ENCODE measurements at regions not wholly inside any gene's neighbourhood (a gene's known extent, or its start where the extent isn't known, plus 50 kb on each side); places are given as distances from the start of the nearest gene placed in this dataset.
"Not testable (repeated sequence)": the region's sequence is repeated elsewhere in the genome, so short reads cannot be mapped to it uniquely, and the experiment has no call there.

DNA sequence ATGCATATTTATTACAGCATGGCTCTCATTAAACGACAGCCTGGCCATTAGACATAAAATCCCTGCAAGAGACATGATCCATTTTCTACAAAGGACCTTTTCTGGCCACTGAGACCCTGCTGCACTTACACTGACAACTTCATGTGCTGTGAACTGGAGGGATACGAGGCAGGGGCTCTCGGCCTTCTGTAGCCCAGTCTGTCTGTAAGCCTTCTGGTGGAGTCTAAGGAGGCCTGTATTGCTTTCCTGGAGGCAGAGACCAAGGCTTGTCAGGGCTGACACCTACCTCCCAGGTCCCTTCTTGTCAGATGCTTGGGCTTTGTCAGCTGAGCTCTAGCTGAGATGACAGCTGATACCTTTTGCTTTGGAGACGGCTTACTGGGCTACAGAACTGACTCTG is 776.9 kb upstream of the ARPP21 start:
- intact Hi-C loops (cut with micrococcal nuclease): no loop called here

DNA sequence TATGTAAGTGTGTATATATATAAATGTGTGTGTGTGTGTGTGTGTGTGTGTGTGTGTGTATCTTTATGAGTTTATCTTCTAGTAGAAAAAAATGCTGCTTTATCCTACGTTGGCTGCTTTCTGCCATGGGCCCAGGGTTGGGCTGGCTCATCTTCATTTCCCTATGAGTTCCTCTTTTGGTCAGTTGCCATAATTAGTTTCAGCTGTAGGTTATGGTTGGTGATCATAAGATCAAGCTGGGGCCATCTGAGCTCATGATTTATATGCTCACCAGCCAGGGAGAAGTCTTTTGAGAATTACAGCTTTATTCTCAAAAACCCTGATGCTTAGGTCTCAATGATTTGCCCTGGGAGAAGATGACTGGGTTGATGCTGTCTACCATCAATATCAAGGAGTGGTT is 775.8 kb upstream of the ARPP21 start:
- intact Hi-C loops (cut with micrococcal nuclease): no loop called here

- intact Hi-C loops (cut with micrococcal nuclease): no loop called here
Measured at GRCh38 chr3:34864011-34864410, 775.3 kb upstream of the ARPP21 start.

GRCh38 chr3:34865346-34865745 is 774.0 kb upstream of the ARPP21 start:
- intact Hi-C loops (cut with micrococcal nuclease): no loop called here

- intact Hi-C loops (cut with micrococcal nuclease): no loop called here
Measured at GRCh38 chr3:34868935-34869334, 770.4 kb upstream of the ARPP21 start.

DNA sequence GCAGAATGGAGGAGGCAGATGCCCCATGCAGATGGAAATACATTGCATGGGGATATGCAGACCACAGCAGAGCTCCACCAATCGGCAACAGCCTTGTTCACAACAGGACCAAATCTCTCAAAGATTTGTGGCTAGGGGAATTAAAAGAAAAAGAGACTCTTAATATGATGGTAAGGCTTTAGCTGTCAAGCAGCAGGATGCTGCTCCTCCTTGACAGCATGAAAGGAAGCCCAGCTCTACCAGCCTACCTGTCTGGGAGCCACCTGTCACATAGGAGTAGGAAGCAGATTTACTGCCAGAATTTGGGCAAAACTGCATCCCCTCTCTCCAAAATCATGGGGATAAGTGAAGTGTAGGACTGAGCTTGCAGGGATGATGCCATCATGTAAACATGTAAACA is 769.6 kb upstream of the ARPP21 start:
- intact Hi-C loops (cut with micrococcal nuclease): no loop called here

- intact Hi-C loops (cut with micrococcal nuclease): no loop called here
Measured at GRCh38 chr3:34872406-34872805, 766.9 kb upstream of the ARPP21 start.

DNA sequence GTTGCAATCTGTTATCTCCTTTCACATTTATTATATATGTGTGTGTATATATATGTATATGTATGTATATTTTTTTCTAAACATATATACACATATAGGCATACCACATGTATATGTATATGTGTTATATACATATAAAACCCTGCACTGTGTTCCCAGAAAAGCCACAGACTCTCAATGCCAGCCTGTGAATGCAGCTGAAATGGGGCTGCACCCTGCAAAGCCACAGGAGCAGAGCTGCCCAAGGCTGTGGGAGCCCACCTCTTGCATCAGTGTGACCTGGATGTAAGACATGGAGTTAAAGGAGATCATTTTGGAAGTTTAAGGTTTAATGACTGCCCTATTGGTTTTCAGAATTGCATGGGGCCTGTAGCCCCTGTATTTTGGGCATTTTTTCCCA is 762.3 kb upstream of the ARPP21 start:
- intact Hi-C loops (cut with micrococcal nuclease): no loop called here

DNA sequence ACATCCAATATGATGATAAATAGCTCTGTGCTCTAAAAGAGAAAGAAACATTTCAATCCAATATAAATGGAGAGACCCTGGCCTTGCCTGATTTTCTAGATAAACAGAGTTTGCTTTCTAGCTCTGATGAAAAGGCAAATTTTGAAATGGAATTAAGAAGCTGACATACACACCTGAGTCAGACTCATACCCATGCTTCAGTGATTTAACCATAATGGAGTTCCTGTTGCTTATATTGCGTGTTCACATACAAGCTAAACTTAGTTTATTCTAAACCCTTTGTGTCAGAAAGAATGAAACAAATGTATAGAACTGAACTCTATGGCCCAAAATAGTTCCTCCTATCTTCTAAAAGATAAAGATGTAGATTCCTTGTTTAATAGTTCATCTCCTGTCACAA is 760.8 kb upstream of the ARPP21 start:
- intact Hi-C loops (cut with micrococcal nuclease): no loop called here

- intact Hi-C loops (cut with micrococcal nuclease): no loop called here
Measured at GRCh38 chr3:34881026-34881425, 758.3 kb upstream of the ARPP21 start.

- intact Hi-C loops (cut with micrococcal nuclease): no loop called here
Measured at GRCh38 chr3:34882764-34883163, 756.6 kb upstream of the ARPP21 start.

DNA sequence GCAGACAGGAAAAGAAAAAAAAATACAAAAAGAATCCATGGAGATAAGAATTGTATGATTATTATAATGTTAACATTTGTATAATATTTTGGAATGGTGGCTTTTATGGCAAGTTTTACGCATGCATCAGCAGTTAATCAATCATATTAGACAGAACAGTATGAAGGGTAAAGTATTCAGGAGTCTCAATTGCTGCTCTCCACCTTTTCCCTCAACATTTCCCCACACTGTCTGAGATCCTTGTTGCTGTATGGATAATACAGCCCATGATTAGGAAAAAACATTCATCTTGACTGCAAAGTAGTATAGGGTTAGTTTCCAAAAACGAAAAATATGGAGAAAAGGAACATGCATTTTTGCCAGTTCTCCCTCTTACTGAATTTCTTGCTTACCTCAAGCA is 755.3 kb upstream of the ARPP21 start:
- intact Hi-C loops (cut with micrococcal nuclease): no loop called here

DNA sequence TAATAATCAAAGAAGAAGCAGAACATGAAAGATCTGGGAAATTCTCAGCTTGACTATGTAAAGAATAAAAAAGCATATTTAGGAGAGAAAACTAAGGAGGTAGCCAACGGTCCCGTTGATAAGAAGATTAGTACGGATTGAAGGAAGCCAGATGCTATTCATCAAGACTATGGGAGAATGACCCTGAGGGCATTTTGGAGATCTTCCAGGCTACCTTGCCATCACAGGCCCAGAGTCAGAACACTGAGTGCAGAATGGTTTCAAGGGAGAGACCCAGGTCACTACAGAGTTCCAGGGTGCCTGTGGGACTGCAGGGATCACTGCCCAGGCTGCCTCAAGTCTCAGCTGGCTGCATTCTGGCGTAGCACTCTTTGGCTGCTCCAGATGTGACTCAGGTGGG is 752.9 kb upstream of the ARPP21 start:
- intact Hi-C loops (cut with micrococcal nuclease): no loop called here

GRCh38 chr3:34889641-34890040 is 749.7 kb upstream of the ARPP21 start:
- intact Hi-C loops (cut with micrococcal nuclease): no loop called here

- intact Hi-C loops (cut with micrococcal nuclease): no loop called here
Measured at GRCh38 chr3:34890247-34890646, 749.1 kb upstream of the ARPP21 start.

DNA sequence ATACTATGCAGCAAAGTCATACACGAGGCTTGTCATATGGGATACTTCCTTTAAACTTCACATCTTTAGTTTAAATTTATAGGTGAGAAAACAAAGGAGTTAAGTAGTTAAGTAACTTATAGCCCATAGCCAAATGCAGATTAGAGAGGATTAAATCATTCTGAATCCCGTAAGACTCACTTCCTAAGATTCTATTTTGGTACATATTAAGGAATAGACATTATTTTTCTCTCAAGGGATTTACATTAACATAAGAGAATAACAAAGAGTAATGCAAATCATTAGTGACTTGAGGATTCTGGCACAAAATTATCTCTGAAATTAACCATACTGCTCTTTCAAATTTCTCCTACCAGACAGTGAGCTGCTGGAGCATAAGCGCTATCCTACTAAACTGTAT is 747.4 kb upstream of the ARPP21 start:
- intact Hi-C loops (cut with micrococcal nuclease): no loop called here

GRCh38 chr3:34895841-34896240 is 743.5 kb upstream of the ARPP21 start:
- intact Hi-C loops (cut with micrococcal nuclease): no loop called here

DNA sequence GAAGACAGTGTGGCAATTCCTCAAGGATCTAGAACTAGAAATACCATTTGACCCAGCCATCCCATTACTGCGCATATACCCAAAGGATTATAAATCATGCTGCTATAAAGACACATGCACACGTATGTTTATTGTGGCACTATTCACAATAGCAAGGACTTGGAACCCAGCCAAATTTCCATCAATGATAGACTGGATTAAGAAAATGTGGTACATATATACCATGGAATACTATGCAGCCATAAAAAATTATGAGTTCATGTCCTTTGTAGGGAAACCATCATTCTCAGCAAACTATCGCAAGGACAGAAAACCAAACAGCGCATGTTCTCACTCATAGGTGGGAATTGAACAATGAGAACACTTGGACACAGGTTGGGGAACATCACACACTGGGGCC is 729.6 kb upstream of the ARPP21 start:
- intact Hi-C loops (cut with micrococcal nuclease): not testable (repeated sequence)

DNA sequence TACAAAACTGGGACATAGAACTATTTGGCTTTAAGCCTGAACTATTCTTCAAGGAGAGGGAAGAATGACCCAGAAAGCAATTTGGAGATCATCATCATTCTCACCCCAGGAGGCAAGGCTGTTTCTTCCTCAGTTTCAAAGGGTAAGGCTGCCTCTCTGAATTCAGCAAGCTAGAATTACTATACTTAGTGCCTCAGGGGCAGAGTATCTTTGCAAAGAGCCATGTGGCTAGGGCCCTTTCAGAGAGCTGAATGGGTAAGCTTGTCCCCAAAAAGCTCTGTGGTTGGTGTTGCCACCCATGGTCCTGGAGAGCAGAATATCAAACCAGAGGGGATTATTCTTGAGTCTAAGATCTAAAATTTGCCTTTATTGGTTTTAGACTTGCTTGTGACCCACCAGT is 720.3 kb upstream of the ARPP21 start:
- intact Hi-C loops (cut with micrococcal nuclease): no loop called here

GRCh38 chr3:34920806-34921205 is 718.5 kb upstream of the ARPP21 start:
- intact Hi-C loops (cut with micrococcal nuclease): no loop called here

- intact Hi-C loops (cut with micrococcal nuclease): no loop called here
Measured at GRCh38 chr3:34924961-34925360, 714.4 kb upstream of the ARPP21 start.

- intact Hi-C loops (cut with micrococcal nuclease): no loop called here
Measured at GRCh38 chr3:34925851-34926250, 713.5 kb upstream of the ARPP21 start.

GRCh38 chr3:34929036-34929435 is 710.3 kb upstream of the ARPP21 start:
- intact Hi-C loops (cut with micrococcal nuclease): no loop called here

GRCh38 chr3:34934660-34935059 is 704.7 kb upstream of the ARPP21 start:
- intact Hi-C loops (cut with micrococcal nuclease): no loop called here

GRCh38 chr3:34938784-34939183 is 700.5 kb upstream of the ARPP21 start:
- intact Hi-C loops (cut with micrococcal nuclease): no loop called here

Measured in T-helper 1 cell treated with Interleukin-12 subunit alpha and Interleukin-12 subunit beta and Interleukin-4 antibody, amounts not matched to agents 30 ng/mL and 1 ng/mL, for 36 hours (primary cell).